HG03565 (cell line): ENCODE measurements at regions not wholly inside any gene's neighbourhood (a gene's known extent, or its start where the extent isn't known, plus 50 kb on each side); places are given as distances from the start of the nearest gene placed in this dataset.

ENCODE experiments used
- ATAC-seq: cut with Tn5 transposase; IDR thresholded peaks from one replicate; pipeline ENCODE4 v1.9.1; 2021; ENCODE audit warnings: mild to moderate bottlenecking, moderate library complexity; ENCODE audit not compliant: unreplicated experiment

DNA sequence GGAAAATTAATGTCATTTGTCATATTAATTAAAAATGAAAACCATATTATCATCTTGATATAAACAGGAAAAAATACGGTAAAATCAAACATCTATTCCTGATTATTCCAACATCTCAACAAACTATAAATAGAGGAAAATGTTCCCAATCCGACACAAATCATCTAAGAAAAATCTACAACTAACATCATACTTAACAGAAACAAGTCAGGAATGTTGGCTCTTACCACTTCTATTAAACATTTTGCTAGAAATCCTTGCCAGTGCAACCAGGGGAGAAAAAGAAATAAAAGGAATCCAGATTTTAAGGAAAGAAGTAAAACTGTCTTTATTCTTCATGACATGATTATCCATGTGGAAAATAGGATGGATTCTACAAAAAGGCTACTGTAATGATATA is 77.0 kb upstream of the IRF2BP2 start:
- no peak for ATAC-seq

GRCh38 chr1:234686035-234686434 is 76.1 kb upstream of the IRF2BP2 start:
- no peak for ATAC-seq

- ATAC-seq = no peak
Observed at GRCh38 chr1:234684856-234685255, 74.9 kb upstream of the IRF2BP2 start.

DNA sequence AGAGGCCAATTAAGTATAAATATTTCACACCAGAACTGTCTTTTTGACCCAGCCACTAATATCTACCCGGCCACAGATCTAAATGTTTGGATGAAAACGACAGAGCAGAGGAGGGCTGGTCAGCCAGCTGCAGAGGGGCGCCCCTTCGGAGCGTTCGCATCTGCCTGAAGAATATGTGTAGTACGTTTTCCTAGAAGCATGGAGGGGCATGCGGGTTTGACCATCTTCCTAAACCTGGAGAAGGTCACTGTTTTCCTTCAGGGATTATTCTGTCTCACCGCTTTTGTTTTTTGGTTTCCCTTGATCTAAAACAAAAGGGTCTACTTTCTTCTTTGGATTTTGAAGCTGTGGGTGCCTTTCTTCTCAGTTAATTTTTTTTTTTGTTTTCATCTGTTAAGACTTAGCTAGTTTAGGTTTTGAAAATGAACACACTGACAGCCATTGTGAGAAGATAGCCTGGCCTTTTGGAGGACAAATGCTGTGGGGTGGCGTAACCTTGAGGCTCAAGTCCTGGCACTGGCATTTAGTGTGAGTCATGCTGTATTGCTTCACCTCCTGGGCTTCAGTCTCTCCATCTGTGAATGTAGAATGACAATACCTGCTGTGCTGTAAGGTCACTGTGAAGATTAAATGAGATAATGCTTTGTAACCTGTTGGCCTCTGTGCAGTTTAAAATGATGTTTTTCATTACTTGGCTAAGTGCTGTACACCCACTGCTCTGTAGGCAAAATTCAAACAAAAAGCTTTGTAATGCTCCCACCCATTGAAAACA is 74.1 kb upstream of the IRF2BP2 start:
- no peak for ATAC-seq

GRCh38 chr1:234683127-234683860 is 73.3 kb upstream of the IRF2BP2 start:
- ATAC-seq = no peak

DNA sequence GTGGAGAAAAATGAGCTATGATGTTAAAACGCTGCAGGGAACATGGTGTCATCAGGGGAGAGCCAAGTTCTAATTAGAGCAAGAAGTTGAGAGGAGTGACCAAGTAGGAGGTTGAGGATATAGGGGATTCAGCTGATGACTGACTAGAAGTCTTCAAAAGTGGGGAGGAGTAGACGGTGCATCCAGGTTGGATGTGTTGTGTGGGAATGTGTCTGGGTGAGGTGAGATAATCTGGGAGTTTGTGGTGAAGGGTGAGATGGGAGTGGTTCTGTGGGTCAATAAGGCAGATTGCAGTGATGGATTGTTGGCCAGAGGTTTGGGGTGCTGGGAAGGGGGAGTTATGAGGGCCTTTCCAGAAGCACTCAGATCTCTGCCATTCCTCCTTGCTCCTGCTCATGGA is 72.0 kb upstream of the IRF2BP2 start:
- no peak for ATAC-seq

- ATAC-seq = no peak
Observed at GRCh38 chr1:234681065-234681464, 71.1 kb upstream of the IRF2BP2 start.

DNA sequence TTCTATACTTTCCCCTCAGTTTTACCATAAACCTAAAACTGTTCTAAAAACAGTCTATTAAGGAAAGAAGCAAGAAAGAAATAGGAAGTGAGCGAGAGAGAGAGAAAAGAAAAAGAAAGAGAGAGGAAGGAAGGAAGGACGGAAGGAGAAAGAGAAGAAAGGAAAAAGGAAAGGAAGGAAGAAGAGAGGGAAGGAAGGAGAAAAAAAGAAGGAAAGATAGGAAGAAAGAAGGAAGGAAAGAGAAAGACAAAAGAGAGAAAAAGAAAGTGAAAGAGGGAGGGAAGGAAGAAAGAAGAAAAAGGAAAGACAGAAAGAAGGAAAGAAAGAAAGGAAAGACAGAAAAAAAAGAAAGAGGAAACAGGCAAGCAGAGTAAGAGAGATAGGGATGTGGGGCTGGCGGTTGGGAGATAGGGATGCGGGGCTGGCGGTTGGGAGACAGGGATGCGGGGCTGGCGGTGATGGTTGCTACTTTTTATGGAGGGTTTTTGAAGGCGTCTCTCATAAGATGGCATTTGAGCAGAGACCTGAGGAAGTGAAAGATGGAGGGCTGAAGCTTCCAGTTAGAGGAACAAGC is 70.4 kb upstream of the IRF2BP2 start:
- ATAC-seq = no peak

GRCh38 chr1:234676103-234676594 is 66.2 kb upstream of the IRF2BP2 start:
- ATAC-seq = no peak

- no peak for ATAC-seq
Observed at GRCh38 chr1:234675572-234675971, 65.6 kb upstream of the IRF2BP2 start.

DNA sequence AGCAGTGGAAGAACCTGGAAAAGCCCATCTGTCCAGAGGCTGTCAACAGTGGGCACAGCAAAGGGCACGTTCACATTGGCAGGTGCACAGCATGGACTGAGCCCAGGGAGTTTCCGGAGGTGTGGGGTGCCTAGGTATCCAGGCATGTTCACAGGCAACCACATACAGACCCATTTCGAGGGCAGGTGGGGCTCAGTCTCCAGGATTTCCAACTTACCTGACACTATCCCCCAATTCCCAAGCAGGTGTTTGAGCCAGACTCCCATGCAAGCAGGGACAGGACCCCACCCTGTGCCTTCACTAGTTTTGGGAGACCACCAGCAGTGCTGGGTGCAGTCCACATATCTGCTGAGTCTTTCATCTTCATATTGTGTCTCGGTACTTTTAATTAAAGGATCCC is 65.0 kb upstream of the IRF2BP2 start:
- ATAC-seq = no peak

DNA sequence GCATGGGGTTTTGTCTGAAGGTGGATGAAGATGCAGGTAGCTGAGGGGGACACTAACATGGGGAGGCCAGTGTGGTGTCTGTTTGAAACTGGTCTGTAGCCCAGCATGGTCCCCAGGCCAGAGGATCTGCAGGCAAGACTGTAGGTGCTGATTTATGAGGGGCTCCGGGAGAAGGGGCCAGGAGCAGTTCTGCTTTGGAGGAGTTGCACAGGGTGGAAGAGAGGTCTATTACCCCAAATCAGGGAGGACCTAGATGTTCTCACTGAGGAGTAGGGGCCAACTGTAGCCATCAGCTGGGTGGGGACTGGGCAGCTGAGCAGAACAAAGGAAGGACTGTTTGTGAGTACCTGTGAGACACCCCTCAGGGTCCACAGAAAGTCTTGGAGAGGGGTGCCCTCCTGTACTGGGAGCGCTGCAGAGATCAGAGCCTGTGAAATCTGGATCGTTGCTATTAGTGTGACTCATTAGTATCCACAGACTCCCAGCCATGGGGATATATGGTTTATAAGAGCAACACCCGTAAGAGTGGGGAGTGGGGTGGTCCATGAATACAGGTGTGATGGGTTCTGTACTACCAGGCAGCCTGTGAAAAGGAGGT is 64.3 kb upstream of the IRF2BP2 start:
- no peak for ATAC-seq

GRCh38 chr1:234672349-234673135 is 62.6 kb upstream of the IRF2BP2 start:
- no peak for ATAC-seq

- ATAC-seq = no peak
Observed at GRCh38 chr1:234670967-234671626, 61.1 kb upstream of the IRF2BP2 start.

DNA sequence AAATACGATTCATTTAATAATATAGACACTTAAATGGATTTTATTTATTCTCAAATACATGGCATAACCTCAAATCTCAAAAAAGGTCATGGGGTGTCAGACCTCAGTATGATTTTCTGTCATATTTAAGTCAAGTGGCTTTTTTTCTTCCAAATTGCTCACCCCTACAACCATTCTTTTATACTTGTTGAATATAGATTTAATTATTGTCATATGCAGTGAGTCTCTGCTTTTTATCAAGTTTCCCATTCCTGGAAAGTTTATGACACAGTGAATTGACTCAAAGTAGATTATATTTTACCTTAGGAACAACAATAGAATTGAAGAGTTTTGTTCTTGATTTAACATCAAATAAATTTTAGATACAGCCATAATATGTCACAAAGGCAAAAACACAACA is 59.5 kb upstream of the IRF2BP2 start:
- ATAC-seq = no peak

DNA sequence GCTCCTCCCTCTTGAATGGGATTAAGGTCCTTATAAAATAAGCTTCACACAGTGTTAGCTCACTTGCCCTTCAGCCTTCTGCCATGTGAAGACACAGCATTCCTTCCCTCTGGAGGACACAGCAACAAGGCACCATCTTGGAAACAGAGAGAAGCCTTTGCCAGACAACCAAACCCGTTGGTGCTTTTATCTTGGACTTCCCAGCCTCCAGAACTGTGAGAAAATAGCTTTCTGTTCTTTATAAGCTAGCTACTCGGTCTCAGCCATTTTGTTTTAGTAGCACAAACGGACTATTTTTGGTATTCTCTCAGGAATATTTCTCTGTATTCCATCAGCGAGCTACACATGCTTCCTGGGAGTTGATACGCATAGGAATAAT is 58.6 kb upstream of the IRF2BP2 start:
- no peak for ATAC-seq

GRCh38 chr1:234667600-234668576 is 57.9 kb upstream of the IRF2BP2 start:
- ATAC-seq = no peak

DNA sequence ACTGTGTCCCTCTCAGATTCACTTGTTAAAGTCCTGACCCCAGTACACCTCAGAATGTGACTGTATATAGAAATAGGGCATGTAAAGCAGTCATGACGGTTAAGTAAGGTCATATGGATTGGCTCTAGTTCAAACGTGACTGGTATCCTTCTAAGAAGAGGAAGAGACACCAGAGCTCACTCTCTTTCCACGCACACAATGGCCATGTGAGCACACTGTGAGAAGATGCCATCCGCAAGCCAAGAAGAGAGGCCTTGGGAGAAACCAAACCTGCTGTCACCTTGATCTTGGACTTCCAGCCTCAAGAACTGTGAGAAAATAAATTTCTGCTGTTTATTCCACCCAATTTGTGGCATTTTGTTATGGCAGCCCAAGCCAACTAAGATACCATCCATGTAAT is 56.8 kb upstream of the IRF2BP2 start:
- no peak for ATAC-seq

DNA sequence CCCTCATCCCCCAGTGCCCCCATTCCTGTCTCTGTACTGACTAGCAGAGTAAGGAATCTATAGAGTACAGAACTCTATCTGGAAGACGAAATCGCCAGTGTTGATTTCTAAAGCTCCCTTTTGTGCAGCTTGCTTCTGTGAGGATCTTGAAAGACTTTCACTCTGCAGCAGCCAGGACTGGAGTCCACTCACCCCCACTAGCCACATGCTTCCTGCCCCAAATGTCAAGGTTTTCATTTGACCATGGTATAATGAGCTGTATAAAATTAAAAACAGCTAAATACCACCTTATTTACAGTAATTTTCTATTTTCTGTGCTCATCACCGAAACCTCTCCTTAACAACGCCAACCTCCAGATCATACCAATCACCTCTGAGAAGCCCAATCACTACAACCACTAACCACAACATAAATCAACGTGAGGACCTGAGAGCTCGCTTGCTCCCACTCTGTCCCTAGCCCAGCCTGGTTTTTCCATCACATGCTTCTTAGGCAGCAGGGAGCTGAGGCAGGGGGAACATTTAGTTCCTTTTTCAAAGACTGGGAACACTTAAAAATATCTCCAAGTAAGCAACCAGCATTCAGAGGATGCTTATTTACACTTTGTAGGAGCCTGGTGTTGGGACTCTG is 56.1 kb upstream of the IRF2BP2 start:
- no peak for ATAC-seq
